GM23338 (cell line): ENCODE measurements at regions not wholly inside any gene's neighbourhood (a gene's known extent, or its start where the extent isn't known, plus 50 kb on each side); places are given as distances from the start of the nearest gene placed in this dataset.

Experiments used
- ATAC-seq: fragments of 200-7000 bp; cut with Tn5 transposase; 3 replicates; pipeline ENCODE4 v1.9.1; 2020
- DNase-seq: peaks from one replicate; pipeline ENCODE4 v3.0.0-alpha.2; 2015; ENCODE audit warnings: low spot score
- H2AFZ ChIP-seq: fragments of 200-600 bp; sonication (generic); 2 replicates; pipeline ENCODE4 v1.8.0; 2016; ENCODE audit warnings: antibody characterized with exemption, mild to moderate bottlenecking, moderate library complexity
- H3F3A ChIP-seq: fragments of 200-600 bp; sonication (generic); replicated peaks from 2 replicates; pipeline ENCODE4 v1.8.0; 2017; ENCODE audit warnings: antibody characterized with exemption, mixed run types, low read depth
- H3K27ac ChIP-seq: fragments of 200-600 bp; sonication (generic); 2 replicates; pipeline ENCODE4 v1.6.1; 2016; ENCODE audit warnings: low read depth
- H3K27me3 ChIP-seq: fragments of 200-600 bp; sonication (generic); 2 replicates; pipeline ENCODE4 v1.8.0; 2016; ENCODE audit warnings: mild to moderate bottlenecking, mixed run types, moderate library complexity; ENCODE audit not compliant: insufficient read depth
- H3K36me3 ChIP-seq: fragments of 200-600 bp; sonication (generic); 2 replicates; pipeline ENCODE4 v1.8.0; 2016; ENCODE audit warnings: mild to moderate bottlenecking; ENCODE audit not compliant: insufficient read depth
- H3K4me1 ChIP-seq: fragments of 200-600 bp; sonication (generic); 2 replicates; pipeline ENCODE4 v1.8.0; 2016; ENCODE audit warnings: mild to moderate bottlenecking, moderate library complexity; ENCODE audit not compliant: insufficient read depth
- H3K4me2 ChIP-seq: fragments of 200-600 bp; sonication (generic); 2 replicates; pipeline ENCODE4 v1.7.1; 2017; ENCODE audit warnings: mixed run types
- H3K4me3 ChIP-seq: fragments of 200-600 bp; sonication (generic); 2 replicates; pipeline ENCODE4 v1.6.1; 2016; ENCODE audit warnings: mixed run types
- H3K79me2 ChIP-seq: fragments of 200-600 bp; sonication (generic); replicated peaks from 2 replicates; pipeline ENCODE4 v1.8.0; 2017; ENCODE audit warnings: mild to moderate bottlenecking; ENCODE audit not compliant: insufficient read depth
- H3K9me2 ChIP-seq: fragments of 200-600 bp; sonication (generic); 2 replicates; pipeline ENCODE4 v1.8.0; 2017; ENCODE audit not compliant: insufficient read depth
- H4K20me1 ChIP-seq: fragments of 200-600 bp; sonication (generic); replicated peaks from 2 replicates; pipeline ENCODE4 v1.8.0; 2017; ENCODE audit warnings: mild to moderate bottlenecking; ENCODE audit not compliant: insufficient read depth
- H3K27ac Mint-ChIP-seq: 2 replicates; pipeline ENCODE4 v1.8.0; 2020; ENCODE audit warnings: inconsistent platforms, mild to moderate bottlenecking, moderate library complexity, mixed read lengths
- H3K27me3 Mint-ChIP-seq: 3 replicates; pipeline ENCODE4 v1.8.0; 2022; ENCODE audit warnings: low read depth, mild to moderate bottlenecking, moderate library complexity, mixed read lengths, inconsistent platforms; ENCODE audit not compliant: insufficient read depth, poor library complexity
- H3K36me3 Mint-ChIP-seq: 3 replicates; pipeline ENCODE4 v1.8.0; 2021; ENCODE audit warnings: low read depth, mild to moderate bottlenecking, inconsistent platforms, moderate library complexity, mixed read lengths
- H3K4me1 Mint-ChIP-seq: 3 replicates; pipeline ENCODE4 v1.8.0; 2020; ENCODE audit warnings: mild to moderate bottlenecking, inconsistent platforms, mixed read lengths
- H3K4me3 Mint-ChIP-seq: 3 replicates; pipeline ENCODE4 v1.8.0; 2021; ENCODE audit warnings: moderate library complexity, mild to moderate bottlenecking, inconsistent platforms, mixed read lengths
- H3K9me3 Mint-ChIP-seq: 3 replicates; pipeline ENCODE4 v1.8.0; 2020; ENCODE audit warnings: moderate library complexity, mild to moderate bottlenecking, inconsistent platforms, mixed read lengths
- CREB1 ChIP-seq: fragments of 250-450 bp; sonication (Bioruptor Pico); IDR thresholded peaks from 2 replicates; pipeline ENCODE4 v1.5.0; 2020; ENCODE audit warnings: low read depth, mild to moderate bottlenecking, moderate library complexity
- ETS1 ChIP-seq: IDR thresholded peaks from 2 replicates; pipeline ENCODE4 v1.6.1; 2016; ENCODE audit warnings: antibody characterized with exemption
- EZH2 ChIP-seq: fragments of 200-600 bp; sonication (generic); IDR thresholded peaks from one replicate; pipeline ENCODE4 v1.8.0; 2017; ENCODE audit warnings: antibody characterized with exemption, mild to moderate bottlenecking, low read depth; ENCODE audit not compliant: unreplicated experiment
- EZH2phosphoT487 ChIP-seq: fragments of 200-600 bp; sonication (generic); IDR thresholded peaks from one replicate; pipeline ENCODE4 v1.8.1; 2018; ENCODE audit warnings: antibody characterized with exemption; ENCODE audit not compliant: unreplicated experiment
- JUNB ChIP-seq: IDR thresholded peaks from one replicate; pipeline ENCODE4 v1.6.1; 2016; ENCODE audit warnings: antibody characterized with exemption; ENCODE audit not compliant: unreplicated experiment
- NANOG ChIP-seq: IDR thresholded peaks from 2 replicates; pipeline ENCODE4 v1.6.1; 2016; ENCODE audit warnings: antibody characterized with exemption, borderline replicate concordance
- POLR2AphosphoS5 ChIP-seq: IDR thresholded peaks from 2 replicates; pipeline ENCODE4 v1.6.1; 2016; ENCODE audit warnings: antibody characterized with exemption, low read depth
- STAT1 ChIP-seq: IDR thresholded peaks from one replicate; pipeline ENCODE4 v1.6.1; 2016; ENCODE audit warnings: antibody characterized with exemption; ENCODE audit not compliant: unreplicated experiment
- ZNF114 ChIP-seq: fragments of 250-450 bp; sonication (Bioruptor Pico); IDR thresholded peaks from 2 replicates; pipeline ENCODE4 v1.5.0; 2020; ENCODE audit warnings: mild to moderate bottlenecking, moderate library complexity
- ZNF331 ChIP-seq: fragments of 250-450 bp; sonication (Bioruptor Pico); IDR thresholded peaks from 2 replicates; pipeline ENCODE4 v1.5.0; 2020; ENCODE audit warnings: low read depth, mild to moderate bottlenecking, moderate library complexity
- ZNF462 ChIP-seq: fragments of 250-450 bp; sonication (Bioruptor Pico); IDR thresholded peaks from 2 replicates; pipeline ENCODE4 v1.5.0; 2020; ENCODE audit warnings: mild to moderate bottlenecking, moderate library complexity
- TF ChIP-seq, protein P1 (sequence below): IDR thresholded peaks from one replicate; pipeline ENCODE4 v1.6.1; 2018; ENCODE audit warnings: antibody characterized with exemption; ENCODE audit not compliant: unreplicated experiment
- TF ChIP-seq, protein P2 (sequence below), 2 experiments: fragments of 200-600 bp in 1 of 2; sonication (generic) in 1 of 2; conservative IDR thresholded peaks; 2 replicates each; pipeline versions ENCODE4 v1.5.1 to v1.6.1; 2016 to 2017; ENCODE audit warnings: antibody characterized with exemption in 2 of 2, low read depth in 2 of 2, mild to moderate bottlenecking in 2 of 2, moderate library complexity in 1 of 2

- no peaks in the 10 kb centered on the region for H3K36me3 ChIP-seq
- H3K27ac Mint-ChIP-seq, result no peak overlapping the region
- no peaks in the 10 kb centered on the region for H3K27me3 ChIP-seq
- no peaks in the 10 kb centered on the region for H3K36me3 Mint-ChIP-seq
- H3K4me3 ChIP-seq, result no peak overlapping the region
- no peaks in the 10 kb centered on the region for H3K9me3 Mint-ChIP-seq
- no peaks in the 10 kb centered on the region for H3K79me2 ChIP-seq
- DNase-seq, result no peak
- no peak for ATAC-seq
- 0 out of 2 replicates have a peak, but pooled peaks cover 8% of the 10 kb centered on the region for H3K4me1 ChIP-seq
- H3K4me2 ChIP-seq, result no peak overlapping the region
- H3K27ac ChIP-seq, result no peak overlapping the region
- peaks cover 5% of the 10 kb centered on the region for H3K4me1 Mint-ChIP-seq
- no peaks in the 10 kb centered on the region for H3F3A ChIP-seq
- TF ChIP-seq JUNB, result no peak
- TF ChIP-seq POLR2AphosphoS5, result no peak
- TF ChIP-seq STAT1, result no peak
- TF ChIP-seq, protein P1, sequence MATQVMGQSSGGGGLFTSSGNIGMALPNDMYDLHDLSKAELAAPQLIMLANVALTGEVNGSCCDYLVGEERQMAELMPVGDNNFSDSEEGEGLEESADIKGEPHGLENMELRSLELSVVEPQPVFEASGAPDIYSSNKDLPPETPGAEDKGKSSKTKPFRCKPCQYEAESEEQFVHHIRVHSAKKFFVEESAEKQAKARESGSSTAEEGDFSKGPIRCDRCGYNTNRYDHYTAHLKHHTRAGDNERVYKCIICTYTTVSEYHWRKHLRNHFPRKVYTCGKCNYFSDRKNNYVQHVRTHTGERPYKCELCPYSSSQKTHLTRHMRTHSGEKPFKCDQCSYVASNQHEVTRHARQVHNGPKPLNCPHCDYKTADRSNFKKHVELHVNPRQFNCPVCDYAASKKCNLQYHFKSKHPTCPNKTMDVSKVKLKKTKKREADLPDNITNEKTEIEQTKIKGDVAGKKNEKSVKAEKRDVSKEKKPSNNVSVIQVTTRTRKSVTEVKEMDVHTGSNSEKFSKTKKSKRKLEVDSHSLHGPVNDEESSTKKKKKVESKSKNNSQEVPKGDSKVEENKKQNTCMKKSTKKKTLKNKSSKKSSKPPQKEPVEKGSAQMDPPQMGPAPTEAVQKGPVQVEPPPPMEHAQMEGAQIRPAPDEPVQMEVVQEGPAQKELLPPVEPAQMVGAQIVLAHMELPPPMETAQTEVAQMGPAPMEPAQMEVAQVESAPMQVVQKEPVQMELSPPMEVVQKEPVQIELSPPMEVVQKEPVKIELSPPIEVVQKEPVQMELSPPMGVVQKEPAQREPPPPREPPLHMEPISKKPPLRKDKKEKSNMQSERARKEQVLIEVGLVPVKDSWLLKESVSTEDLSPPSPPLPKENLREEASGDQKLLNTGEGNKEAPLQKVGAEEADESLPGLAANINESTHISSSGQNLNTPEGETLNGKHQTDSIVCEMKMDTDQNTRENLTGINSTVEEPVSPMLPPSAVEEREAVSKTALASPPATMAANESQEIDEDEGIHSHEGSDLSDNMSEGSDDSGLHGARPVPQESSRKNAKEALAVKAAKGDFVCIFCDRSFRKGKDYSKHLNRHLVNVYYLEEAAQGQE, result no peak
- no peak for TF ChIP-seq ZNF114 (CRISPR knock-in tag)
- TF ChIP-seq NANOG, result no peak
- TF ChIP-seq EZH2, result no peak
- TF ChIP-seq CREB1 (CRISPR knock-in tag), result no peak
- TF ChIP-seq ETS1, result no peak
- TF ChIP-seq EZH2phosphoT487, result no peak
- no peak for TF ChIP-seq ZNF331 (CRISPR knock-in tag)
- no peak for TF ChIP-seq ZNF462 (CRISPR knock-in tag)
- TF ChIP-seq, protein P2, sequence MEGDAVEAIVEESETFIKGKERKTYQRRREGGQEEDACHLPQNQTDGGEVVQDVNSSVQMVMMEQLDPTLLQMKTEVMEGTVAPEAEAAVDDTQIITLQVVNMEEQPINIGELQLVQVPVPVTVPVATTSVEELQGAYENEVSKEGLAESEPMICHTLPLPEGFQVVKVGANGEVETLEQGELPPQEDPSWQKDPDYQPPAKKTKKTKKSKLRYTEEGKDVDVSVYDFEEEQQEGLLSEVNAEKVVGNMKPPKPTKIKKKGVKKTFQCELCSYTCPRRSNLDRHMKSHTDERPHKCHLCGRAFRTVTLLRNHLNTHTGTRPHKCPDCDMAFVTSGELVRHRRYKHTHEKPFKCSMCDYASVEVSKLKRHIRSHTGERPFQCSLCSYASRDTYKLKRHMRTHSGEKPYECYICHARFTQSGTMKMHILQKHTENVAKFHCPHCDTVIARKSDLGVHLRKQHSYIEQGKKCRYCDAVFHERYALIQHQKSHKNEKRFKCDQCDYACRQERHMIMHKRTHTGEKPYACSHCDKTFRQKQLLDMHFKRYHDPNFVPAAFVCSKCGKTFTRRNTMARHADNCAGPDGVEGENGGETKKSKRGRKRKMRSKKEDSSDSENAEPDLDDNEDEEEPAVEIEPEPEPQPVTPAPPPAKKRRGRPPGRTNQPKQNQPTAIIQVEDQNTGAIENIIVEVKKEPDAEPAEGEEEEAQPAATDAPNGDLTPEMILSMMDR (conservative IDR thresholded peaks at IDR 0.05; ENCODE audit: low read depth in 2 of 2), result no peak
- H3K27me3 Mint-ChIP-seq, result no peaks in the 10 kb centered on the region
- H4K20me1 ChIP-seq, result no peaks in the 10 kb centered on the region
- H2AFZ ChIP-seq, result no peak overlapping the region
- no peaks in the 10 kb centered on the region for H3K9me2 ChIP-seq
- no peak overlapping the region for H3K4me3 Mint-ChIP-seq
Observed at GRCh38 chr6:97702248-97702647, 419.2 kb upstream of the MMS22L start.
